Pancreas (tissue), 10 donors: ENCODE measurements at regions not wholly inside any gene's neighbourhood (a gene's known extent, or its start where the extent isn't known, plus 50 kb on each side); places are given as distances from the start of the nearest gene placed in this dataset.

ENCODE experiments used
- ATAC-seq, 4 donors: fragments of 200-7000 bp; cut with Tn5 transposase; one replicate each; pipeline versions ENCODE4 v1.8.0 to v1.9.1; 2020; ENCODE audit warnings: mild to moderate bottlenecking in 4 of 4, moderate library complexity in 4 of 4
- DNase-seq, 6 donors: peaks; one replicate each; pipeline ENCODE4 v3.0.0-alpha.2; 2020
- FAIRE-seq: peaks from 2 replicates; lab custom pipeline; 2012; peaks lifted over from hg19 to GRCh38; lab: Jason Lieb, UNC
- H3K27ac ChIP-seq, 4 donors: fragments of 200-600 bp; sonication (generic); 1 replicate in 3 of 4; 2 replicates in 1 of 4; pipeline versions ENCODE4 v1.5.0 to v1.8.0; 2020
- H3K27me3 ChIP-seq, 4 donors: fragments of 200-600 bp; one replicate each; pipeline ENCODE4 v1.8.0; 2021
- H3K36me3 ChIP-seq, 3 donors: fragments of 200-600 bp; sonication (generic) in 1 of 3; one replicate each; pipeline versions ENCODE4 v1.5.0 to v1.8.0; 2020 to 2021
- H3K4me1 ChIP-seq, 3 donors: fragments of 200-600 bp; one replicate each; pipeline ENCODE4 v1.8.0; 2021
- H3K4me3 ChIP-seq, 4 donors: fragments of 200-600 bp; sonication (generic) in 2 of 4; one replicate each; pipeline versions ENCODE4 v1.5.0 to v1.8.0; 2020 to 2021
- H3K9me3 ChIP-seq, 4 donors: fragments of 200-600 bp; one replicate each; pipeline ENCODE4 v1.8.0; 2021
- whole genome bisulfite sequencing, 2 donors: extraction: QIAGEN DNeasy Blood & Tissue Kit; methylation state at CpG; one replicate each; pipeline ENCODE4 v1.1.7; 2013; 5-methylcytosine and 5-hydroxymethylcytosine counted together
- intact Hi-C, 3 donors: fragments of 100-400 bp; cut with DNase I; formaldehyde crosslinking; loops; one replicate each; pipeline versions ENCODE4 v1.11.1 to v1.14.2; 2022
- TF ChIP-seq, protein P1 (sequence below), 4 donors: fragments of 200-600 bp; sonication (generic) in 3 of 4; IDR thresholded peaks; one replicate each; pipeline versions ENCODE4 v1.5.0 to v1.8.0; 2021; ENCODE audit warnings: antibody characterized with exemption in 4 of 4
- donor health status: healthy with polysubstance abuse.
- donor health status: DM: no; HTN: no; CAD: no; lungs with moderate emphysema.
- donor health status: DM: no; HTN: no; CAD: no.
- donor health status: control.
- donor health status: control.
- donor health status: Bipolar disorder and iron deficiency.
- donor health status: DM: yes; HTN: yes; CAD: no.
- donor health status: DM: no; HTN: no; CAD: no.
- donor health status: DM: no; HTN: no; CAD: no.
- donor health status: DM: yes; HTN: yes; CAD: no.

DNA sequence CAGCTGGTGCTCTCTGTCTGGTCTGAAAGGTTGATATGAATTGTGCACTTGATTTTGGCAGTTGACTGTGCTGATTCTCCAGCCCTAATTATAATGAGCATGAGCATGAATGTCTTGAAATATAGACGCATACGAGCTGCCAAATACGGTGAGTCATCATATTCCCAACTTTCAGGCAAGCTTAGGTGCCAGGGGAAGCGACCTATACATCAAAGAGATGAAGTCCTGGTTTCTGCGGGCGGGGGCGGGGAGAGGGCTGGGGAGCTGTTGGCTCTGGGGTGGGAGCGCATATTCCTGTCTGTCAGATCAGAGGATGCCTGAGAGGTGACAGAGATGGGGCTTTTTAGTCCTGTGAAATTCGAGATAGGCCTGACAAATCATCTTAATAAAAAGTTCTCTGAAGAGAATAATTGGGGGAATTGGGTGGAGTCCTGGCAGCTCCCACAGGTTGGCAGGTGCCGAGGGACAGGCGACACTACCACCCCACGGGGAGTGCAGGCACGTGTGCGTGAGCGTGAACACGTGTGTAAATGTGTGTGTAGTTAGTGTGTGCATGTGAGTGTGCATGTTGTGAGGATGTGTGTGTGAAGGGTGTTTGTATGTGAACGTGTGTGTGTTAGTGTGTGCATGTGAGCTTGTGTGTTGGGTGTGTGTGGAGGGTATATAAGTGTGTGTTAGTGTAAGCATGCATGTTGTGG, 865.3 kb downstream of the TBC1D22A start:
- DNase-seq (no peak), FAIRE-seq (no peak), ATAC-seq (no peak)
- no peaks in the 10 kb centered on the region for H3K27me3 ChIP-seq
- H3K27ac ChIP-seq, result no peak overlapping the region
- TF ChIP-seq, protein P1, sequence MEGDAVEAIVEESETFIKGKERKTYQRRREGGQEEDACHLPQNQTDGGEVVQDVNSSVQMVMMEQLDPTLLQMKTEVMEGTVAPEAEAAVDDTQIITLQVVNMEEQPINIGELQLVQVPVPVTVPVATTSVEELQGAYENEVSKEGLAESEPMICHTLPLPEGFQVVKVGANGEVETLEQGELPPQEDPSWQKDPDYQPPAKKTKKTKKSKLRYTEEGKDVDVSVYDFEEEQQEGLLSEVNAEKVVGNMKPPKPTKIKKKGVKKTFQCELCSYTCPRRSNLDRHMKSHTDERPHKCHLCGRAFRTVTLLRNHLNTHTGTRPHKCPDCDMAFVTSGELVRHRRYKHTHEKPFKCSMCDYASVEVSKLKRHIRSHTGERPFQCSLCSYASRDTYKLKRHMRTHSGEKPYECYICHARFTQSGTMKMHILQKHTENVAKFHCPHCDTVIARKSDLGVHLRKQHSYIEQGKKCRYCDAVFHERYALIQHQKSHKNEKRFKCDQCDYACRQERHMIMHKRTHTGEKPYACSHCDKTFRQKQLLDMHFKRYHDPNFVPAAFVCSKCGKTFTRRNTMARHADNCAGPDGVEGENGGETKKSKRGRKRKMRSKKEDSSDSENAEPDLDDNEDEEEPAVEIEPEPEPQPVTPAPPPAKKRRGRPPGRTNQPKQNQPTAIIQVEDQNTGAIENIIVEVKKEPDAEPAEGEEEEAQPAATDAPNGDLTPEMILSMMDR (IDR thresholded peaks at IDR 0.05), result no peak
- no peaks in the 10 kb centered on the region for H3K4me1 ChIP-seq
- no peaks in the 10 kb centered on the region for H3K36me3 ChIP-seq
- intact Hi-C loops, result no loop called here
- H3K4me3 ChIP-seq, result no peak overlapping the region
- no peaks in the 10 kb centered on the region for H3K9me3 ChIP-seq
- WGBS, 2 donors, result 48 to 63% methylated on average over 17 of the region's 17 CpGs

DNA sequence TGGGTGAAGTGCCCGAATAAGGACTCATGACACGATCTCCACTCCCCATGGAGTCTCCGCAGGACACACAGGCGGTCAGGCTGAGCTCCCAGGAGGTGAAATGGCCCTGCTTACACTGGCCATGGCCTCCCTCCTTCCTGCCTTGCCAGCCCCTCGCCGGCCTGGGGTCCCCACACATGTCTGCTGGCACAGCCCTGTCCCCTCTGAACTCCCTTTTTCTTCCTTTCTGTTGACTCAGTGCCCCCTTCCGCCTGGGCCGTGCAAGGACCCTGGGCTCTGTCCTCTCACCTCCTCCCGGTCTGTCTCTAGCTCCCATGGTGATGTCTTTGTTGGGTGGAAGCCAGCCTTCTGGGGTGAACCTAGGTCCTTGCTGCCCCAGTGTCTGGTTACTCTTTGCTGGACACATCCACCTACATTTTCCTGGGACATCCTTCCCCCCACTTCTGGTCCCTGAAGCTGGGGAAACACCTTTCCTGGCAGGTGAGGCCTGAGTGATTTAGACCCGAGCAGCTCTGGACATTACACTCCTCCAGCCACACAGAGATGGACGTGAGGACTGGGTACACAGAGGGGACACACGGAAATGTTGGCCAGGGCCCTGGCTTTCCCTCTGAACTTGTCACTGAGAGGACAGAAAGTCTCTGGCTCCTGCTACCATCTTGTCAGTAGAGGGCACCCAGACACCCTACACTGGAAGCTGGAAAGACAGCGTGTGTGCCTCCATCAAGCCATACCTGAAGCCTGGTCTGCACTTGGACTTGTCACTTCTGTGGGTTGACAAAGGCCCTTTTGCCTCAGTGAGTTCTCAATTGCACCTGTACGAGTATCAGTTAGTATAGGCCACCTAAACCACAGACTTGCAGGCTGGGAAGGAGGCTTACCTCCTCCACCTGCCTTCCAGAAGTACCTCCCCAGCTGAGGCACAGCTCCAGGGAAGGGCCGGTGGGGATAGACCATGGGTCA, 864.3 kb downstream of the TBC1D22A start:
- Histone ChIP-seq H3K4me3 (no peak overlapping the region), H3K9me3 (no peaks in the 10 kb centered on the region), H3K27me3 (no peaks in the 10 kb centered on the region), H3K27ac (no peak overlapping the region), H3K36me3 (no peaks in the 10 kb centered on the region), H3K4me1 (no peaks in the 10 kb centered on the region)
- TF ChIP-seq, protein P1 (IDR thresholded peaks at IDR 0.05), result no peak
- DNase-seq, result no peak
- intact Hi-C loops, result no loop called here
- no peak for ATAC-seq
- FAIRE-seq, result no peak
- 55 to 60% methylated on average over 15 of the region's 15 CpGs for WGBS, 2 donors

DNA sequence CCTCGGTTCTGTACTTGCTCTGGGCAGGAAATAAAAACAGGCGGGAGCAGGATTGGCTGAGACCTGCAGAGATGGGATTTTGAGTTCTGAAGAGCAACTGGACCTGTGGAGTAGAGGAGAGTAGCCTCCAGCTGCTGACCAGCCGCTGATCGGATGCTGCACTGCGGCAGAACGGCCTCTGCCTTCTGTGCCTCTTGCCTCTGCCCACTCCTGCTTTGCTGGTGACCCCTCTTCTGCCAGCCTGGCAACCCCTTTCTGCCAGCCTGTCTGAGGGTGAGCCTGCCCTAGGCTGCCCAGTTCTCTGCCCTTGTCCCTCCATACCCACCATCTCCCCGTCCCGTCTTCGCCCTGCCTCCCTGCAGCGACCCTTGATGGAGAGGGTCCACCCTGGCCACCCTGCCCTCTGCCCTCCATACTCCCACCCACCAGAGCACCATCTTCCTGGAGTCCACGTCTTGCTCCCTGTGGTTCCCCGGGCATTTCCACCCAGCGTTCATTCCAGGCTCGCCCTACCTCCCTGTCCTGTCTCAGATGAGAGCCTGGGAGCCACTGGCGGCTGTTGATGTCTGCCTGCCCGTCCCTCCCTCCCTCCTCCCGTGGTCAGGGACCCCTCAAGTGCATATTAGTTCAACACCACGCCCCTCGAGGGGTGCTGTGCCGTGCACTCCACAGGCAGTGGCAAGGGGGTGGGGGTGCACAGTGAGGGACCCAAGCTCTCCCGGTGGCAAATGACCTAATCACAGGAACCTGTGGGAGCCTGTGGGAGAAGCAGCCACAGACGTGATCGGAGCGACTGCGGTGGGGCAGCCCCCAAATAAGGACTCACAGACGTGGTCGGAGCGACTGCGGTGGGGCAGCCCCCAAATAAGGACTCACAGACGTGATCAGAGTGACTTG, 863.3 kb downstream of the TBC1D22A start:
- Histone ChIP-seq H3K36me3 (no peaks in the 10 kb centered on the region), H3K27ac (no peak overlapping the region), H3K4me1 (no peaks in the 10 kb centered on the region), H3K27me3 (no peaks in the 10 kb centered on the region), H3K9me3 (no peaks in the 10 kb centered on the region), H3K4me3 (no peak overlapping the region)
- intact Hi-C loops, result no loop called here
- TF ChIP-seq, protein P1 (IDR thresholded peaks at IDR 0.05), result no peak
- no peak for FAIRE-seq
- WGBS, 2 donors, result 53 to 68% methylated on average over 28 to 30 of the region's 30 CpGs
- ATAC-seq, result no peak
- DNase-seq, result no peak

DNA sequence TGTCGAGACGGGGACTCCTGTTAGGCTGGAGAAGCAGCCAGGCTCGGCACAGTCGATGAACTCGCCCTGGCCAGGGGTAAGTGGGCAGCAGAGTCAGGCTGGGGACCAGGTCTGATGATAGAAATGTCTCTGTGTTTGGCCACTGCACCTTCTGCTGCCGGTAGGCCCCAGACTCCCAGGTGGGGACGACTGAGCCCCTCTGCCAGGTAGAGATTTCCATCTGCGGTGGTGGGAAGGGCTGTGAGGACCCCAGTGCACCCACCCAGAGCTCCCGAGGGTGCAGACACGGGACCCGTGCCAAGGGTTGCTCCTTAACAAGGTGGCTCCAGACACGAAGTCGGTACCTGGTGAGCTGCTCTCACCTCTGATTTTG, 862.5 kb downstream of the TBC1D22A start:
- intact Hi-C loops, result no loop called here
- no peaks in the 10 kb centered on the region for H3K4me1 ChIP-seq
- no peak for FAIRE-seq
- TF ChIP-seq, protein P1 (IDR thresholded peaks at IDR 0.05), result no peak
- H3K4me3 ChIP-seq, result no peak overlapping the region
- DNase-seq, result no peak
- no peaks in the 10 kb centered on the region for H3K9me3 ChIP-seq
- WGBS, 2 donors, result 48 to 69% methylated on average over 13 of the region's 13 CpGs
- H3K27me3 ChIP-seq, result no peaks in the 10 kb centered on the region
- no peak for ATAC-seq
- no peak overlapping the region for H3K27ac ChIP-seq
- no peaks in the 10 kb centered on the region for H3K36me3 ChIP-seq
